Ecto neural progenitor cell (in vitro differentiated cells): ENCODE measurements at regions not wholly inside any gene's neighbourhood (a gene's known extent, or its start where the extent isn't known, plus 50 kb on each side); places are given as distances from the start of the nearest gene placed in this dataset.
"Not testable (repeated sequence)": the region's sequence is repeated elsewhere in the genome, so short reads cannot be mapped to it uniquely, and the experiment has no call there.

Source experiments
- DNase-seq: peaks from one replicate; pipeline ENCODE4 v3.0.0-alpha.2; 2018; ENCODE audit warnings: low spot score

GRCh38 chr1:30527511-30528140 lies 195.8 kb downstream of the MATN1 start:
- DNase-seq = peak; percentile 44

DNA sequence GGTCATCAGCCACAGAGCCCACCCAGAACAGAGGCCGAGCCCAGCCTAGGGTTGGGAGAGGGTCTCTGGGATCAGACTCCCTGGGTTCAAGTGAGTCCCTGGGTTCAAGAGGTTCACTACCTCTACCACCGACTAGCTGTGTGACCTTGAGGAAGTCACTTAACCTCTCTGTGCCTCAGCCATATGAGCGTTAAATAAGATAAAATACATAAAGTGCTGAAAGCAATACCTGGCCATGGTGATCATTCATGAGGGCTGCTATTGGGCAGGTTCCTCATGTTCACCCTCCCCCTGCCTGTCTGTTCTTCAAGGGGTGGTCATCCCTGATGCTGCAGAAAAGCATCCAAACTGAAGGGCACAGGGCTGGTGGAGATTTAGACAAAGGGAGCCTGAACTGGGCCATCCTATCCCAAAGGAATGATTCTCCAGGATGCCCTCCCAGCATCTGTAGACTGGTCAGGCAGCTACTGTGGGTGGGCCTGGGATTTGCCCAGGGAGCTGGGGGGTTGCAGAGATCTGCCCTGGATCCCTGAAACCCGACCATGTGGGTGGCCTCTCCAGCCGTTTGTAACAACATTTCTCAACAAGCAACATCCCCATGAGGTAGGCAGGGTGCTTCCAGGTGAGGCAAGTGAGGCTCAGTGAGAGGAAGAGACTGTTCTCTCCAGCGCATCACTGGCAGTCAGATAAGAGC lies 196.6 kb downstream of the MATN1 start:
- peak; percentile 36 for DNase-seq

DNA sequence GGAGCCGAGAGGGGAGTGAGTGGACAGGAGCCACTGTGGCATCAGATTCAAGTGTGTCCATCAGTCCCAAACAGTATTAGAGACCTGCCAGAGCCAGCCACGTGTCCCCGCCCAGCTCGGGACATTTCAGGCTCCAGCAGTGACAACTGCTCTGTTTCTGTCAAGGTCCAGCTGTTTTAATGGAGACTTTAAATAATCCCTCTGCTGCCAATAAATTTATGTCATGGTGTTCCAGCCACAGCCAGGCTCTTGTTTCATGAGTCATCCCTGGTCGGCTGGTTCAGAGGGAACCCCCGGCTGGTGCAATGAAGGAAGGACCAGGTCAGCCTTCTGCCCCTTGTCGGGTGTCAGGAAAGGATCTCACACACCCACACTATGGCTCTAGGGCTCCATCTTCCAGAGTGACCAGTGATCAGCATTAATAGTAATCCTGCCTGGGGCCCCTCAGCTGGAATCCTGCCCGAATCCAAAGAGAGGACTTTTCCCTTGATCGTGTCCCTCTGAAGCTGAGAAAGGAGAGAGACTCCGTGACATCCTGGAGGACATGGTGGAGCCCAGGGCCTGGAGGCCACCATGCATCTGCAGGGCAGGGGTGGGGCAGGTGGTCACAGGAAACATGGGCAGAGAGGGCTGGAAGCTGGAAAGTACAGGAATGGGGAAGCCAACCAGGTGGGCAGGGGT lies 197.3 kb downstream of the MATN1 start:
- DNase-seq = peak; percentile 42

GRCh38 chr1:30525631-30525970 lies 197.8 kb downstream of the MATN1 start:
- DNase-seq = no peak

DNA sequence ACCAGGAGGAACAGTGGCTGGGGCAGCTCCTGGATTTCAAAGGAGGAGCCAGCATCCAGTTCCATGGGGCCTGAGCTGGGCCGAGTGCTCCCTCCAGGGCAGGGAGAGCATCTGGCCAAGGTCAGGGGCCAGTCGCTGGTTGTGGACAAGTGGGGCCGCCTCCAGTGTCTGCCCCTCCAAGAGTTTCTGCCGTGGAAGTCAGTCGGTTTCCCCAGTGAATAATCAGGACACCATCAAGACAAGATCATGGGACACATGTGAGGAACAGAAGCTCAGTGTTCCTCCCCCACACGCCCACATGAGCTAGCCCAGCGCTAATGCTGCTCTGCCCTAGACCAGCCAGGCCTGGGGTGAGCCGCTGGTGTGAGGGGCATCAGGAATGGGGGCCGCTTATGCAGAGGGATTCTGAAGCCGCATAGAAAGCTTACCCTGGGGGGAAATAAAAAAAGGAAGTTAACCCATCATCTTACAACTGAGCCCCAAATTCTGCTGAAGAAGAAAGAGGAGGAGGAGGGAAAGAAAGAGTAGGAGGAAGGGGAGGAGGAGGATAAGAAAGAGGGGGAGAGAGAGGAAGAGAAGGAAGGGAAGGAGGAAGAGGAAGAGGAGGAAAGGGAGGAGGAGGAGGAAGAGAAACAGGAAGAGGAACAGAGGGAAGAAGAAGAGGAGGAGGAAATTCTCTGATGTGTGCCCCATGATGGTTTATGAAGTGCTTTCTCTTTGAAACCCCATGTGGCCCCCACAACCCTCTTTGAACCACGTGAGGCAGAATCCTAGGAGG lies 198.4 kb downstream of the MATN1 start:
- DNase-seq = peak; percentile 36

DNA sequence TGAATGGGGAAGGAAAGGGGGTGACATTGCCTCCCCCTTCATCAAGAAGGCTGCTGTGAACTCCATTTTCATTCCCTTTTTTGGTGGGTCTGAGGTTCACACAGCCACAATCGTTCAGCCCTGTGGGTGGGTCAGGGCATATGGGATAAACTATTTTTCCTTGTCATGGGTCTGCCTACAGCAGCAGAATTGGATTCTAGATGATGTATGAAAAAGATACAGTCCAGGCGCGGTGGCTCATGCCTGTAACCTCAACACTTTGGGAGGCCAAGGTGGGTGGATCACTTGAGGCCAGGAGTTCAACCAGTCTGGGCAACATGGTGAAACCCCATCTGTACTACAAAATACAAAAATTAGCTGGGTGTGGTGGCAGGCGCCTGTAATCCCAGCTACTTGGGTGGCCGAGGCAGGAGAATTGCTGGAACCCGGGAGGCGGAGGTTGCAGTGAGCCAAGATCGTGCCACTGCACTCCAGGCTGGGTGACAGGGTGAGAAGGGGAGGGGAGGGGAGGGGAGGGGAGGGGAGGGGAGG lies 199.3 kb downstream of the MATN1 start:
- not testable (repeated sequence) for DNase-seq

DNA sequence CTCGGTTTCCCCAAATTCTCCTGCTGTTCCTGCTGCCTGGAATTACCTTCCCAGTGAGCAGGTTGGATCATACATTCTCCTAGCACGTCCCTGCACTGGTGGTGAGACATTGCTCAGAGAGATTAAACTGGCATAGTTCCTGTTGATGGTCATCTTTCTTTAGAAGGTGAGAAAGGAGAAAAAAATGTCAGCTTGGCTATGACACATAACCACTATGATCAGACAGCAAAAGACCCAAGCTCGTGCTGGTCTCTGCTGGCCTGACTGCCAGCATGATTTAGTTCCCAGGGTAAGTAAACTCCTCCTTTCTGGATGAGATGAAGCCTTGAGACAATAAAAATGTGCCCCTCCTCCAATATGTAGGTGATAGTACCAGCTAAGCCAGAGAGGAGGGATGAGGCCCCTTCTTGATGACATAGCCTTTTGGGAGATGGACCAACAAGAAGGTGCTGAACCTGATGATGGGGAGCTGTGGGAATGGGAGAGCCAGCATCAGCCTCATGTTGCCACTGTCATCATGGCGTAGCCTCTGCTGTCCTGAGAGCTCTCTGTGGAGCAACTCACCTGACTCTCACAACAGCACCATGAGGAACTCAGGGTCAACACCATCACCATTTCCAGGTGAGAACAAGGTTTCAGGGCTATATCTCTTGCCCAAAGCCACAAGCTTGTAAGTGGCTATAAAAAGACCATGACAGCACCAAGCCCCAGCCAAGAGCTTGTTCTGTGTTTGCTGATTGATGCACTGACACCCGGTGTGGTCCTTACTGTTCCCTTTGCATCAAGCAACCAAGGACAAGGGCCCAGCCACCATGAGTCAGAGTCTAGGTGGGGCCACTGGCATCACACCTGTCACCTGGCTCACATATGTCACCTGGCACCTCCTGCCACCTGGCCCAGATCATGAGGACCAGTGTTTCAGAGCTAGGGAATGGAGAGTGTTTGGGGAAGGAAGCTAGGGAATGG lies 200.0 kb downstream of the MATN1 start:
- DNase-seq = peak; percentile 36

- peak; percentile 35 for DNase-seq
Measured at GRCh38 chr1:30522031-30523004, 201.1 kb downstream of the MATN1 start.

- peak; percentile 38 for DNase-seq
Measured at GRCh38 chr1:30521261-30521865, 202.0 kb downstream of the MATN1 start.

GRCh38 chr1:30520476-30520875 lies 202.9 kb downstream of the MATN1 start:
- no peak for DNase-seq

DNA sequence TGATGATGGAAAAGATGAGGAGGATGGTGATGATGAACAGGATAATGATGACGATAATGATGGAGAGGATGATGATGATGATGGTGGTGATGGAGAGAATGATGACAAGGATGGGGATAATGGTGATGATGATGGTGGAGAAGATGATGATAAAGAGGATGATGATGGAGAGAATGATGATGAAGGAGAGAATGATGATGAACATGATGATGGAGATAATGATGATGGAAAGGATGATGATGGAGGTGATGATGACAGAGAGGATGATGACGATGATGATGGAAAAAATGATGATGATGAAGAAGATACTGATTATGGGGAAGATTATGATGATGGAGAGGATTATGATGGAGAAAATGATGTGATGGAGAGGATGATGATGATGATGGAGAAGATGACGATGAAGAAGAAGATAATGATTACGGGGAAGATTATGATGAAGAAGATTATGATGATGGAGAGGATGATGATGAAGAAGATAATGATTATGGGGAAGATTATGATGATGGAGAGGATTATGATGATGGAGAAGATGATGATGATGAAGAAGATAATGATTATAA lies 204.1 kb downstream of the MATN1 start:
- no peak for DNase-seq

DNA sequence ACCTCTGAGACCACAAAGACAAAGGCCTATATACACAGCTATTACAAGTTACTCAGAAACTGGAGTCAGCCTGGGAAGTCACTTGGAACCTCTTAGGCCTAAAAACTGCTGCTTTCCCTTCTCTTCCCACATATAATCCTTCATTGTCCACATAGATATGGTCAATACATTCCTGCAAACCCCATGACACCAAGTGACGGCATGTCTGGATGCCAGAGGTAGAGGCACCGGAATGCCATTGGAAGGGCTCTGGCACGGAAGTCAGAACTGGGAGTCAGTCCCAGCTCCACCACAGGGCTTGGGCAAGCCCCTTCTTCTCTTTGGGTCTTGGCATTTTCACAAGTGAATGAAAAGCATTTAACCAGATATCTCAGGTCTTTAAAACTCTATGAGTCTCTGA lies 204.7 kb downstream of the MATN1 start:
- no peak for DNase-seq

GRCh38 chr1:30518186-30518585 lies 205.2 kb downstream of the MATN1 start:
- DNase-seq = peak; percentile 24

GRCh38 chr1:30517666-30518065 lies 205.7 kb downstream of the MATN1 start:
- not testable (repeated sequence) for DNase-seq

DNA sequence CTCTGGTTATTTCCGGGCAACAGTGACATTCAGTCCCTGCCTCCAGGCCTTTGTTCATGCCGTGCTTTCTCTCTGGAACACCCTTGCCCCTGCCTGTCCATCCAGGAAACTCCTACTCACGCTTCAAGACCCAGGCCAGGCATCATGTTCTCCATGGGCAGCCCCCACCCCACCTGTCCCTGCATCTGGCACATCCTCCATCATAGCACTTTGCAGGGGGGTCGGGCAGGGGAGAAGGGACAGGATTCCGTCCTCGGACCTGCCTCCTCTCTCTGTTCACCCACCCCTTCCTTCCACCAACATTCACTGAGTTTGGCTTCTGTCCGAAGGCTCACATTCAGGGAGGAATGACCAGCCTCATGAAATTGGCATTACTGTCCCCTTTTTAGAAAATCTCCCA lies 206.1 kb downstream of the MATN1 start:
- DNase-seq = peak; percentile 11

DNA sequence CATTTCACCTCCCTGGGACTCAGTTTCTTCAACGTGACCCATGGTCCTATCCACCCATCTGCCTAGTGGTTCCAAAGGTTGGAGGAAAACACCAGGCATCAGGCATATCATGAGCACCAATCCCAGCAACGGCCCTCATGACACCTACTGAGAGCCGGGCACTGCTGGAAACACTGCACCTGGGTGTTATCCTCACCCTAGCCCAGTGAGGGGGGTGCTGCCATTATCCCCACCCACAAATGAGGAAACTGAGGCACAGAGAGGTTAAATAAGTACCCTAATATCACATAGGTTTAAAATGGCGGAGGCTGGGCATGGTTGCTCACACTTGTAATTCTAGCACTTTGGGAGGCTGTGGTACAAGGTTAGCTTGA lies 206.9 kb downstream of the MATN1 start:
- no peak for DNase-seq

DNA sequence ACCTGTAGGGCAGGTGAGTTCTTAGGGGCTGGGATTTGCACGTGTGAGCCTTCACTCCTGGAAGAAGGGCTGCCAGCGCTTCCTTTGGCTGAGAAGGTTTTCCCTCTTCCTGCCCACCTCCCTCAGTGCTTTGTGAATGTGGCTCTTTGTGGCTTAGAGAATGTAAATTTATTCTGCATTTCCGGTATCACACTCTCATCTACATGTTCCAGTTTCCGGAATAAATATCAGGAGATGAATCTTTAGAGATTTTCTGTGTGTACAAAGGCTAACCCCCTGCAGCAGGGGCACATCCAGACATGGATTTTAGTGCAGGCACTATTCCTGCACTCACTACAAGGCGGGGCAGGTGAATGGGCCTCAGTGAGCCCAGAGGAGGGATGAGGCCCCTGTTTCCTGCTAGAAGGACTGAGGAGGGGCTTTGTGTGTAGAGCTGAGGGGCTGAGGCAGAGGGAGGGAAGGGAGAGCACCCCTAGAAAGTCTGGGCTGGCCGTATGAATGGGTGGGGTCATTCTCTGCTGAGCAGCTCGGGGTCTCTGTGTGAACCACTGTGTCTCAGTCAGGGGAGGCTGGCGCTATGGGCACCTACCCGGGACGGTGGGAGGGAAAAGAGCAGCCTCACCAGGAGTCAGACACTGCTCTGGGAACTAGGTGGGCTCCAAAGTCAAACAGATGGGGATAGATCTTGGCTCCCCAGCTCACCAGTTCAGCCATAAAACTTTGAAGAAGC lies 207.5 kb downstream of the MATN1 start:
- DNase-seq = peak; percentile 29

- peak; percentile 31 for DNase-seq
Measured at GRCh38 chr1:30514945-30515344, 208.4 kb downstream of the MATN1 start.
